ENCODE measurements at regions not wholly inside any gene's neighbourhood (a gene's known extent, or its start where the extent isn't known, plus 50 kb on each side); places are given as distances from the start of the nearest gene placed in this dataset.
"Not testable (repeated sequence)": the region's sequence is repeated elsewhere in the genome, so short reads cannot be mapped to it uniquely, and the experiment has no call there.

- H3K4me3 Mint-ChIP-seq = no peak overlapping the region
- DNase-seq (no peak), ATAC-seq (no peak)
- no peaks in the 10 kb centered on the region for H3K4me1 Mint-ChIP-seq
- H3K27me3 Mint-ChIP-seq = no peaks in the 10 kb centered on the region
- peaks cover 8 to 20% of the 10 kb centered on the region in 2 donors for H3K9me3 Mint-ChIP-seq
- H3K27ac Mint-ChIP-seq = no peak overlapping the region
Observed at GRCh38 chr12:73506611-73507010, 1031.0 kb upstream of the ATXN7L3B start.

- no peak for ATAC-seq
- H3K27ac Mint-ChIP-seq = no peak overlapping the region
- no peaks in the 10 kb centered on the region for H3K27me3 Mint-ChIP-seq
- H3K4me3 Mint-ChIP-seq = no peak overlapping the region
- peaks cover 7 to 8% of the 10 kb centered on the region in 2 donors for H3K9me3 Mint-ChIP-seq
- no peak for DNase-seq
- no peaks in the 10 kb centered on the region for H3K4me1 Mint-ChIP-seq
Observed at GRCh38 chr12:73514672-73515071, 1023.0 kb upstream of the ATXN7L3B start.

GRCh38 chr12:73517859-73518258 is 1019.8 kb upstream of the ATXN7L3B start:
- H3K9me3 Mint-ChIP-seq = peaks cover 7 to 18% of the 10 kb centered on the region in 2 donors
- ATAC-seq = no peak
- no peaks in the 10 kb centered on the region for H3K27me3 Mint-ChIP-seq
- no peaks in the 10 kb centered on the region for H3K4me1 Mint-ChIP-seq
- DNase-seq = no peak
- no peak overlapping the region for H3K27ac Mint-ChIP-seq
- no peak overlapping the region for H3K4me3 Mint-ChIP-seq

- Mint-ChIP-seq H3K27ac (no peak overlapping the region), H3K4me3 (no peak overlapping the region), H3K4me1 (no peaks in the 10 kb centered on the region), H3K27me3 (no peaks in the 10 kb centered on the region), H3K9me3 (peaks cover 0 to 5% of the 10 kb centered on the region in 2 donors)
- no peak for ATAC-seq
- no peak for DNase-seq
Observed at GRCh38 chr12:73529231-73529630, 1008.4 kb upstream of the ATXN7L3B start.

DNA sequence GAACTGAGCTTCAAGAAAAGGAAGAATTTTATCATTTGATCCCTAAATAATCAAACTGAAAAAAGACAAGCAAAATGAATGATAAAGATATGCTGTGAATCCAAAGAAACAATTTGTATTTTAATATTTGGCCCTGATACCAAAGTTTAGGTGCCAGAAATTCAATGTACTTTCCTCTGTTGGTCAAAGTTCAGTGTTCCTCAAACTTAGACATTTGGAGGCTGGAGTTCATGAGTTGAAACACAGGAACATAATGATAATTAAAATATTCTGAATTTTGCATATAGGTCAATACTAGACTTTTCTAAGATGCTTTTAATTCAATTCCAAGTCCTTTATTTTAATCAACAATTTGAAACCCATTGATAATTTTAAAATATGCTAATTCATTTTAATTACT is 1007.7 kb upstream of the ATXN7L3B start:
- no peak overlapping the region for H3K27ac Mint-ChIP-seq
- H3K27me3 Mint-ChIP-seq = no peaks in the 10 kb centered on the region
- H3K4me1 Mint-ChIP-seq = no peaks in the 10 kb centered on the region
- DNase-seq (no peak), ATAC-seq (no peak)
- H3K9me3 Mint-ChIP-seq = peaks cover 0 to 11% of the 10 kb centered on the region in 2 donors
- H3K4me3 Mint-ChIP-seq = no peak overlapping the region

DNA sequence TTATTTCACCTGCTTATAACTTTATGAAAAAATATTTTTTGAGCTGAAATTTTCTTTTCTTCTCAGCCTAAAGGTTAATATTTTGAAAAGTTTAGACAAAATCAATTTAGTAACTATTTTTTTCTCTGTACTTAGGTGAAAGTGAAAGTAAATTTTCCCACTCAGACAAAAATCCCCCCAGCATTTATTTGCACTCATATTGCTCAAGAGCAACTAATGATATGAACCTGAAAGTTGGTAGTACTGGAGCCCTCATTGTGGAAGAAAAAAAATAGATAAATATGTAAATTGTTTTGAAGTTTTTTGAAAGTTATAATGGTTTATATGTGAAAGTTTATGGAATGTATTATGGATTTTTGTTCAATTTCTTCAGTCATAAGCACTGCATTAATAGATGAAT is 1005.9 kb upstream of the ATXN7L3B start:
- Mint-ChIP-seq H3K27me3 (no peaks in the 10 kb centered on the region), H3K27ac (no peak overlapping the region), H3K4me3 (no peak overlapping the region), H3K4me1 (no peaks in the 10 kb centered on the region), H3K9me3 (peaks cover 3 to 12% of the 10 kb centered on the region in 2 donors)
- no peak for DNase-seq
- no peak for ATAC-seq

GRCh38 chr12:73547421-73547820 is 990.2 kb upstream of the ATXN7L3B start:
- Mint-ChIP-seq H3K27me3 (no peaks in the 10 kb centered on the region), H3K4me3 (no peak overlapping the region), H3K4me1 (no peaks in the 10 kb centered on the region), H3K9me3 (peaks cover 0 to 12% of the 10 kb centered on the region in 2 donors), H3K27ac (no peak overlapping the region)
- ATAC-seq (no peak), DNase-seq (no peak)

GRCh38 chr12:73585136-73585535 is 952.5 kb upstream of the ATXN7L3B start:
- Mint-ChIP-seq H3K9me3 (peaks cover 13 to 26% of the 10 kb centered on the region in 2 donors), H3K27ac (no peak overlapping the region), H3K4me3 (no peak overlapping the region), H3K4me1 (no peaks in the 10 kb centered on the region), H3K27me3 (no peaks in the 10 kb centered on the region)
- DNase-seq (no peak), ATAC-seq (no peak)

GRCh38 chr12:73589220-73589619 is 948.4 kb upstream of the ATXN7L3B start:
- ATAC-seq (no peak), DNase-seq (no peak)
- no peaks in the 10 kb centered on the region for H3K27me3 Mint-ChIP-seq
- no peaks in the 10 kb centered on the region for H3K4me1 Mint-ChIP-seq
- no peak overlapping the region for H3K4me3 Mint-ChIP-seq
- peaks cover 13 to 23% of the 10 kb centered on the region in 2 donors for H3K9me3 Mint-ChIP-seq
- H3K27ac Mint-ChIP-seq = no peak overlapping the region

- no peaks in the 10 kb centered on the region for H3K27me3 Mint-ChIP-seq
- no peak overlapping the region for H3K27ac Mint-ChIP-seq
- ATAC-seq (no peak), DNase-seq (no peak)
- H3K4me1 Mint-ChIP-seq = no peaks in the 10 kb centered on the region
- H3K9me3 Mint-ChIP-seq = peaks cover 8% of the 10 kb centered on the region in 2 donors
- H3K4me3 Mint-ChIP-seq = no peak overlapping the region
Observed at GRCh38 chr12:73598626-73599025, 939.0 kb upstream of the ATXN7L3B start.

DNA sequence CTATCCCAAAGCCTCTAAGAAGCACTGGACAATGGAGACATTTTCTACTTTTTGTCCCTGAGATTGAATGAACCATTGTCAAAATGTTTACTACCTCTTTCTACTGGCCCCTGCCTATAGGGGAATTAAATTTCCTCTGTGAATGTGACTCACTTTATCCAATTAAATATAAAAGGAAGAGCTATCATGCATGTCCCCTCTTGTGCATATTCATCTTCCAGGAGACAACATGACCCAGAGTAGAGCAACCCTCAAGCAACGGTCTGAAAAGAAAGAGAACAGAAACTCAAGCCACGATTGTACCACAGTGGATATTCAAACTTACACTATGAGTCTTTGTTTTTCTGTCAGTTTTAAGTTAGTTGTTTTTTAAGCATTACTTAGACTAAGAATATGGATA is 938.4 kb upstream of the ATXN7L3B start:
- H3K4me1 Mint-ChIP-seq = no peaks in the 10 kb centered on the region
- H3K27me3 Mint-ChIP-seq = no peaks in the 10 kb centered on the region
- no peak overlapping the region for H3K27ac Mint-ChIP-seq
- H3K4me3 Mint-ChIP-seq = no peak overlapping the region
- DNase-seq = no peak
- no peak for ATAC-seq
- peaks cover 8% of the 10 kb centered on the region in 2 donors for H3K9me3 Mint-ChIP-seq

GRCh38 chr12:73605925-73606324 is 931.7 kb upstream of the ATXN7L3B start:
- peaks cover 8 to 30% of the 10 kb centered on the region in 2 donors for H3K9me3 Mint-ChIP-seq
- not testable (repeated sequence) for H3K27ac Mint-ChIP-seq, H3K27me3 Mint-ChIP-seq, ATAC-seq, DNase-seq, H3K4me1 Mint-ChIP-seq, H3K4me3 Mint-ChIP-seq

DNA sequence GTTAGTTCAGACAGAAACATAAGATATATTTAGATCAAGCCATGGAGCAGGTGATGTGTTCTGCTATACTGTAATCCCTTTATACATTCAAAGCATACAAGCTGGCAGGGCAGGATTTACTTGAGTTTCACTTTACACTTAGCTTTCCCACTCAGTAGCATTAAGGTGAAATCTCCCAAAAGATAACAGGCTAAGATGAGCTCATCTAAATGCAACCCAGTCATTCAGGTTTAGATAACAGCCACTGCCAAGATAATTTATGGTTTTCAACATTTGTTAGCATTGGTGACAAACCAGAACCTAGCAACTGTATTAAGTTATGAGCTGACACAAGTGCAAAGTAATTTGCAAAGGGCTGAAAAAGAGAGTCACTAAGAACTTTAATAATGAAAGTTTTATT is 925.1 kb upstream of the ATXN7L3B start:
- no peaks in the 10 kb centered on the region for H3K4me1 Mint-ChIP-seq
- DNase-seq = no peak
- peaks cover 13 to 38% of the 10 kb centered on the region in 2 donors for H3K9me3 Mint-ChIP-seq
- no peaks in the 10 kb centered on the region for H3K27me3 Mint-ChIP-seq
- no peak for ATAC-seq
- no peak overlapping the region for H3K27ac Mint-ChIP-seq
- no peak overlapping the region for H3K4me3 Mint-ChIP-seq

- ATAC-seq = no peak
Observed at GRCh38 chr12:73623421-73623820, 914.2 kb upstream of the ATXN7L3B start.

DNA sequence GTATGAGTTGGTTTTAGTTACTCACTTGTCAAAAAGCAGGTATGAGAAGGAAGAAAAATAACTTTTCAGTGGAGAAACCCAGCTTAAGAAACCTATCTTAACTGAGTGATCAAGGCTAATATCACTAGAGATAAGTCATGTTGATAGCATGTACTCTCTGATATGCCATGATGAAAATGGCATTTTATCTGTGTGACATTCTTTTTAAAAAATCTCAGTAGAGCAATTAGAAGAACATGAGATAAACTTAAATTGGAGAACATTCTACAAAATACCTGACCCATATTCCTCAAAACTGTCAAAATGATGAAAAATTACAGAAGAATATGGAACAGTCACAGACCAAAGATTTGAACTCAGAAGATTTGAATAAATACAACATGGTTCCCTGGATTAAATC is 912.4 kb upstream of the ATXN7L3B start:
- Mint-ChIP-seq H3K27ac (no peak overlapping the region), H3K4me3 (no peak overlapping the region), H3K4me1 (no peaks in the 10 kb centered on the region), H3K27me3 (no peaks in the 10 kb centered on the region), H3K9me3 (peaks cover 0 to 17% of the 10 kb centered on the region in 2 donors)
- DNase-seq (no peak), ATAC-seq (no peak)

More at GRCh38 chr12:73623421-73623820, 914.2 kb upstream of the ATXN7L3B start:
- Mint-ChIP-seq H3K9me3 (peaks cover 0 to 17% of the 10 kb centered on the region in 2 donors), H3K27ac (no peak overlapping the region), H3K4me1 (no peaks in the 10 kb centered on the region), H3K4me3 (no peak overlapping the region), H3K27me3 (no peaks in the 10 kb centered on the region)
- no peak for DNase-seq

DNA sequence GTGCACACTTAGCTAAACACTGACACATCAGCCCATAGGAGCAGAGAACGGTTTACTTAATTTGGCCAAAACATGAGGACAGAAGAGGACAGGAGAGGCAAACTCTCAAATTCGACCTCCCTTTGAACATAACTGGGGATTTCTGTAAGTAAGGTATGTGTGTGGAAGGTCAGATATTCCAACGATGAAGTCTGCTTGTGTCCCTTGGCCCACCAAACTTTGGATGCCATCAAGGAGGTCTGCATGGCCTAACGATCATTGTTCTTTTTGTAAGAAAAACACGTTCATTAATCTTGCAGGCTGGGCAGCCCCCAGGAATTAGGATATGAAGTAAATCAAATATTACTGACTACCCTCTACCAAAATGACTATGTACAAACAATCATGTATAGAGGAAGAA is 908.5 kb upstream of the ATXN7L3B start:
- H3K9me3 Mint-ChIP-seq = peaks cover 0 to 6% of the 10 kb centered on the region in 2 donors
- no peak for DNase-seq
- H3K27ac Mint-ChIP-seq = no peak overlapping the region
- H3K4me1 Mint-ChIP-seq = no peaks in the 10 kb centered on the region
- ATAC-seq = no peak
- no peak overlapping the region for H3K4me3 Mint-ChIP-seq
- H3K27me3 Mint-ChIP-seq = no peaks in the 10 kb centered on the region

All from stimulated activated naive CD8-positive, alpha-beta T cell treated with anti-CD3 and anti-CD28 coated beads, Interleukin-15, amount 100 ng/mL, for 72 hours (primary cell).